ENCODE measurements at regions not wholly inside any gene's neighbourhood (a gene's known extent, or its start where the extent isn't known, plus 50 kb on each side); places are given as distances from the start of the nearest gene placed in this dataset.

DNA sequence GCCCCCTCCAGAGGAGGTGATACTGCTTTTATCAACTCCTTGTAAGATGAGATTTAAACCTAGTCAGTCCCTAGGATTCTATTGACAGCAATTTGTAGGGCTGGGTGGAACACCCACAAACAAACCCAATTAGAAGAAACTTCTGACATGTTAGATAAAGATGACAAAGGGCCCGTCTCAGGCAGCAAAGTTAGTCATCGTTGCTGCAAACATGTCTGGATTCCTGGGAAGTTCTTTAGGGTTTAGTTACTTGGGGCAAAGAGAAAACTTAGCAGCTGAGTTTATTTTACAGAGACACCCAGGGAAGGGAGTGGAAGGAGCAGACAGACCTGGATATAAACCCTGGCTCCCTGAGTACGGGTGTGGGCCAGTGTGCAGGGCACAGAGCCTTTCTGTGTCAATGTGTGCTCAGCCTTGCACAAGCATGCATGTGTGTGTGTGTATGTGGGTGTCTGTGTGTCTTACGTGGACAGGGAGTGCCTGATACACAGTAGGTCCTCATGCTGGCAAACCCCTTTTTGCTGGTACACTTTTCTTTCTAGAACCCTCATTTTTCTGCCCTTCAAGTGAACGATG lies 130.0 kb upstream of the STX18 start:
- H2AFZ ChIP-seq (ENCODE audit: low read depth) = no peak overlapping the region
- no peak for TF ChIP-seq CTCF (conservative IDR thresholded peaks at IDR 0.05; ENCODE audit: low read depth, low read length)
- H3K4me1 ChIP-seq (ENCODE audit: low read depth, poor library complexity, severe bottlenecking) = no peaks in the 10 kb centered on the region
- H4K20me1 ChIP-seq (ENCODE audit: insufficient read depth) = no peaks in the 10 kb centered on the region
- no peak overlapping the region for H3K9ac ChIP-seq
- no peaks in the 10 kb centered on the region for H3K79me2 ChIP-seq (ENCODE audit: insufficient read depth, low read depth)
- H3K27me3 ChIP-seq (ENCODE audit: insufficient read depth, low read depth) = no peaks in the 10 kb centered on the region
- H3K36me3 ChIP-seq (ENCODE audit: insufficient read depth) = no peaks in the 10 kb centered on the region
- no peak overlapping the region for H3K27ac ChIP-seq
- H3K4me3 ChIP-seq (IDR thresholded peaks at IDR 0.05; ENCODE audit: insufficient read depth, low read depth, low read length) = no peak overlapping the region
- H3K4me2 ChIP-seq = no peak overlapping the region

GRCh38 chr4:4670869-4671268 lies 129.0 kb upstream of the STX18 start:
- Histone ChIP-seq H2AFZ (ENCODE audit: low read depth) (no peak overlapping the region), H3K27ac (no peak overlapping the region), H3K9ac (no peak overlapping the region), H3K4me2 (no peak overlapping the region), H4K20me1 (ENCODE audit: insufficient read depth) (no peaks in the 10 kb centered on the region), H3K27me3 (ENCODE audit: insufficient read depth, low read depth) (no peaks in the 10 kb centered on the region), H3K4me3 (IDR thresholded peaks at IDR 0.05; ENCODE audit: insufficient read depth, low read depth, low read length) (no peak overlapping the region), H3K79me2 (ENCODE audit: insufficient read depth, low read depth) (no peaks in the 10 kb centered on the region), H3K4me1 (ENCODE audit: low read depth, poor library complexity, severe bottlenecking) (no peaks in the 10 kb centered on the region), H3K36me3 (ENCODE audit: insufficient read depth) (no peaks in the 10 kb centered on the region)
- no peak for TF ChIP-seq CTCF (conservative IDR thresholded peaks at IDR 0.05; ENCODE audit: low read depth, low read length)

GRCh38 chr4:4668355-4669210 lies 126.7 kb upstream of the STX18 start:
- no peak overlapping the region for H3K4me2 ChIP-seq
- no peak overlapping the region for H3K4me3 ChIP-seq (IDR thresholded peaks at IDR 0.05; ENCODE audit: insufficient read depth, low read depth, low read length)

DNA sequence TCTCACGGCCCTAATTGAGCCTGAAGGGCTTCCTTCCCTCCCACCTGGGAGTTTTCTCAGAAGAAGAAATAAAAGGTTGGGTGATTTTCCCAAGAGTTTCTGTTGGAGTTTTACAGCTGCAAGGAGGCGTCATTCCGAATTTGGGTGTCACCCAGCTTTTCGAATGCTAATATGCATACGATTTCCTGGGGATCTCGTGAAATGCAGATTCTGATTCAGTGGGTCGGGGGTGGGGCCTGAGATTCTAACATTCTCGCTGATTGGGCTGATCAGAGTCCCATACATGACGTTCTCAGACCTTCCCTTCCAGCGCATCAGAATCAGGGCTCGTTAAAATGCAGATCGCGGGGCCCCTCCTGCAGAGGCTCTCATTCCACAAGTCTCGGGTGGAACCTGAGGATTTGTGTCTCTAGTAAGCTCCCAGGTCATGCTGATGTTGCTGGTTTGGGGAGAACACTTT lies 125.8 kb upstream of the STX18 start:
- Histone ChIP-seq H4K20me1 (ENCODE audit: insufficient read depth) (no peaks in the 10 kb centered on the region), H3K79me2 (ENCODE audit: insufficient read depth, low read depth) (no peaks in the 10 kb centered on the region), H3K27ac (no peak overlapping the region), H2AFZ (ENCODE audit: low read depth) (no peak overlapping the region), H3K27me3 (ENCODE audit: insufficient read depth, low read depth) (no peaks in the 10 kb centered on the region), H3K36me3 (ENCODE audit: insufficient read depth) (no peaks in the 10 kb centered on the region), H3K4me3 (IDR thresholded peaks at IDR 0.05; ENCODE audit: insufficient read depth, low read depth, low read length) (no peak overlapping the region), H3K4me2 (no peak overlapping the region), H3K4me1 (ENCODE audit: low read depth, poor library complexity, severe bottlenecking) (no peaks in the 10 kb centered on the region), H3K9ac (no peak overlapping the region)
- TF ChIP-seq CTCF (conservative IDR thresholded peaks at IDR 0.05; ENCODE audit: low read depth, low read length) = no peak

More at GRCh38 chr4:4668355-4669210, 126.7 kb upstream of the STX18 start:
- H3K9ac ChIP-seq = no peak overlapping the region
- no peak overlapping the region for H3K27ac ChIP-seq
- no peaks in the 10 kb centered on the region for H3K27me3 ChIP-seq (ENCODE audit: insufficient read depth, low read depth)
- no peak overlapping the region for H2AFZ ChIP-seq (ENCODE audit: low read depth)
- H3K36me3 ChIP-seq (ENCODE audit: insufficient read depth) = no peaks in the 10 kb centered on the region
- no peaks in the 10 kb centered on the region for H3K4me1 ChIP-seq (ENCODE audit: low read depth, poor library complexity, severe bottlenecking)
- no peaks in the 10 kb centered on the region for H4K20me1 ChIP-seq (ENCODE audit: insufficient read depth)
- no peak for TF ChIP-seq CTCF (conservative IDR thresholded peaks at IDR 0.05; ENCODE audit: low read depth, low read length)
- no peaks in the 10 kb centered on the region for H3K79me2 ChIP-seq (ENCODE audit: insufficient read depth, low read depth)
